ENCODE measurements at regions not wholly inside any gene's neighbourhood (a gene's known extent, or its start where the extent isn't known, plus 50 kb on each side); places are given as distances from the start of the nearest gene placed in this dataset.

DNA sequence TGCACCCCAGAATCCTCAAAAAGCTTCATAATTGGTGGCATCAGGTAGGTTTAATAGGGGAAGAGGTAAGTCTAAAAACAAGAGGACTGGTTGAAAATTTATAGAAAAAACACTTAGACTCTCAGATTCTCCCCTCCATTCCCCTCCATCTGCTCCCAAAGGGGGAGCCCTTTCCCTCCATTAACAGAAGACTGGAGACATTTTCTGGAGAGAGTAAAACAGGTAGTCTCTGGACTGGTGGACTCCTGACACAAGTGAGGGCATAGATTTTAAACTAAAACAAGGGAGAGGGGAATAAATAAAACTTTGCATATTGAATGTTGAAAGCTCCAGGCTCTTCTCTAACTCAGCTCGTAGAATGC lies 54.0 kb upstream of the IPO9 start:
- intact Hi-C loops (cut with micrococcal nuclease; ENCODE audit: unreplicated experiment), result no loop called here
- POLR2A ChIA-PET, result interaction anchor here (0.6 to 0.8 kb wide), 3 partner anchors 59 to 801 kb away, joined by 3 read pairs; no protein-coding TSS in a partner anchor
- H3K4me2 ChIP-seq (ENCODE audit: low read length), result no peak overlapping the region
- H3K4me3 ChIP-seq (ENCODE audit: low read depth, low read length, poor library complexity, severe bottlenecking), result no peak overlapping the region
- H3K27ac ChIP-seq (ENCODE audit: low read depth, low read length, poor library complexity, severe bottlenecking), result no peak overlapping the region
- H3K36me3 ChIP-seq (ENCODE audit: insufficient read depth, low read length), result no peaks in the 10 kb centered on the region
- no peaks in the 10 kb centered on the region for H4K20me1 ChIP-seq (ENCODE audit: insufficient read depth, low read length)
- H3K4me1 ChIP-seq (ENCODE audit: insufficient read depth, low read length, poor library complexity, severe bottlenecking), result no peaks in the 10 kb centered on the region
- BruUV-seq (replicated peaks), result no TSS peak
- no peaks in the 10 kb centered on the region for H3K9me3 ChIP-seq (ENCODE audit: low read length)
- no peak overlapping the region for H2AFZ ChIP-seq (ENCODE audit: low read length)
- no peak for TF ChIP-seq EZH2phosphoT487 (IDR thresholded peaks at IDR 0.05; ENCODE audit: borderline replicate concordance, low read depth, low read length)
- TF ChIP-seq, protein P1, sequence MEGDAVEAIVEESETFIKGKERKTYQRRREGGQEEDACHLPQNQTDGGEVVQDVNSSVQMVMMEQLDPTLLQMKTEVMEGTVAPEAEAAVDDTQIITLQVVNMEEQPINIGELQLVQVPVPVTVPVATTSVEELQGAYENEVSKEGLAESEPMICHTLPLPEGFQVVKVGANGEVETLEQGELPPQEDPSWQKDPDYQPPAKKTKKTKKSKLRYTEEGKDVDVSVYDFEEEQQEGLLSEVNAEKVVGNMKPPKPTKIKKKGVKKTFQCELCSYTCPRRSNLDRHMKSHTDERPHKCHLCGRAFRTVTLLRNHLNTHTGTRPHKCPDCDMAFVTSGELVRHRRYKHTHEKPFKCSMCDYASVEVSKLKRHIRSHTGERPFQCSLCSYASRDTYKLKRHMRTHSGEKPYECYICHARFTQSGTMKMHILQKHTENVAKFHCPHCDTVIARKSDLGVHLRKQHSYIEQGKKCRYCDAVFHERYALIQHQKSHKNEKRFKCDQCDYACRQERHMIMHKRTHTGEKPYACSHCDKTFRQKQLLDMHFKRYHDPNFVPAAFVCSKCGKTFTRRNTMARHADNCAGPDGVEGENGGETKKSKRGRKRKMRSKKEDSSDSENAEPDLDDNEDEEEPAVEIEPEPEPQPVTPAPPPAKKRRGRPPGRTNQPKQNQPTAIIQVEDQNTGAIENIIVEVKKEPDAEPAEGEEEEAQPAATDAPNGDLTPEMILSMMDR (conservative IDR thresholded peaks at IDR 0.05; ENCODE audit: low read length), result no peak
- CTCF ChIA-PET (ENCODE audit: unreplicated experiment), result no interaction called here
- H3K9me2 ChIP-seq (ENCODE audit: insufficient read depth, low read length), result no peaks in the 10 kb centered on the region
- H3K79me2 ChIP-seq (ENCODE audit: insufficient read depth, low read depth, low read length), result no peaks in the 10 kb centered on the region
- no peak for DNase-seq (ENCODE audit: low spot score)

DNA sequence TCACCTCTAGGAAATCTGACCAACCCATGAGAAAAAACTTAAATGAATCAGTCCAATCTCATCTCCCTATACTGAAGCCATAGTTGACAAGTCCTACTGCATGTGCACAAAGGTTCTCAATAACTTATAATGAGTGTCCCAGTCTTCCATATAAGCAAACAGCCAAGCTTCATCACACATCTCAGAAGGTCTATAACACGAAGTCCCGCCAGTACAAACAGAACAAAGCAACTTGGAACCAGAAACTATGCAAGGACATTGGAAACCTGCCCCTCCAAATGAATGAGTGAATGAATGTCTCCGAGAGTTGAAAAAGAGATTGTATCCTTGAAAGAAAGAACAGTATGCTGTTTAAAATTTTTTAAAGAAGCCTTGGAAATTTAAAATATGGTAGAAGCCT lies 53.6 kb upstream of the IPO9 start:
- Histone ChIP-seq H3K27ac (ENCODE audit: low read depth, low read length, poor library complexity, severe bottlenecking) (no peak overlapping the region), H3K4me1 (ENCODE audit: insufficient read depth, low read length, poor library complexity, severe bottlenecking) (no peaks in the 10 kb centered on the region), H3K4me2 (ENCODE audit: low read length) (no peak overlapping the region), H3K79me2 (ENCODE audit: insufficient read depth, low read depth, low read length) (no peaks in the 10 kb centered on the region), H3K36me3 (ENCODE audit: insufficient read depth, low read length) (no peaks in the 10 kb centered on the region), H2AFZ (ENCODE audit: low read length) (no peak overlapping the region), H3K4me3 (ENCODE audit: low read depth, low read length, poor library complexity, severe bottlenecking) (no peak overlapping the region), H4K20me1 (ENCODE audit: insufficient read depth, low read length) (no peaks in the 10 kb centered on the region), H3K9me3 (ENCODE audit: low read length) (no peaks in the 10 kb centered on the region), H3K9me2 (ENCODE audit: insufficient read depth, low read length) (no peaks in the 10 kb centered on the region)
- POLR2A ChIA-PET, result interaction anchor here (0.6 to 0.7 kb wide), 2 partner anchors 35 to 801 kb away, joined by 3 read pairs; no protein-coding TSS in a partner anchor
- no TSS peak for BruUV-seq (replicated peaks)
- intact Hi-C loops (cut with micrococcal nuclease; ENCODE audit: unreplicated experiment), result no loop called here
- CTCF ChIA-PET (ENCODE audit: unreplicated experiment), result no interaction called here
- TF ChIP-seq EZH2phosphoT487 (IDR thresholded peaks at IDR 0.05; ENCODE audit: borderline replicate concordance, low read depth, low read length), result no peak
- TF ChIP-seq, protein P1 (conservative IDR thresholded peaks at IDR 0.05; ENCODE audit: low read length), result no peak
- DNase-seq (ENCODE audit: low spot score), result no peak

DNA sequence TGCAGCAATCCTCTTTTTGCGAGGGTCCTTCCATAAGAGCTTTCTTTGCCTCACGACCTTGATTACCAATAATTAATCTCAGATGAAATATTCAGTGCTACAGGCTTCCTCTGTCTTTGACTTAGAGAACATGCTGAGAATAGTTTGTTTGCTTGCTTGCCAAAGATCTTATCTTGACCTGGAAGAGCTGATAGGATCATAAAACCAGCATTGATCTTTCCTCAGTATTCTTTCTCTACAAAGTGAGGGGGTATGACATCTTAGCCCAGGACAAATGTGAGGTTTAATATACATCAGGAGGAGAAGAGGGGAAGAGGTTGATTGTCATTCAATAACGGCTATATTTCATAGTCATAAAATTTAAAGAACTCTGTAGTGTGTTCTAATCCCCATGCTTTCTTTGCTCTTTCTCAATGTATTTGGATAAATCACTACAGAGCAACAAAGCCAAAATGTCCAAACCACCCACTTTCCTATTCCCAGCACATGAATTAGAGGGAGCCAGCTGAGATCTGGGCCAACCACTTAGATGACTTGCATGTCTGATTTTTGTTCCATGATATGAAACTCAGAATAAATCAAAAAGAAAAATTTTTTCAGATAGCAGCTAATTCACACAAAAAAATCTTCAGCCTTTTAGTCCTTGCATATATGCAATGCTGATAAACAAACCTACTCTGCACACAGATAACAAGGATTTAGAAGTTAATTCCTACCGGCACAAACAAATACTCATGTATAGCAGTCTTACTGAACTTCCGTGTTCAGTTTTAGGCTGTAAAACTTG lies 50.5 kb upstream of the IPO9 start:
- ChIA-PET CTCF (ENCODE audit: unreplicated experiment) (no interaction called here), POLR2A (interaction anchor here (0.6 to 1.9 kb wide), 3 partner anchors 9 to 12 kb away, joined by 3 to 8 read pairs (median 7); no protein-coding TSS in a partner anchor)
- Histone ChIP-seq H3K36me3 (ENCODE audit: insufficient read depth, low read length) (peaks cover 23% of the 10 kb centered on the region; the same call in 1 of the 2 replicates), H2AFZ (ENCODE audit: low read length) (no peak overlapping the region), H3K27ac (ENCODE audit: low read depth, low read length, poor library complexity, severe bottlenecking) (no peak overlapping the region), H3K9me2 (ENCODE audit: insufficient read depth, low read length) (no peaks in the 10 kb centered on the region), H3K9me3 (ENCODE audit: low read length) (no peaks in the 10 kb centered on the region), H3K4me2 (ENCODE audit: low read length) (no peak overlapping the region), H3K4me3 (ENCODE audit: low read depth, low read length, poor library complexity, severe bottlenecking) (no peak overlapping the region), H3K4me1 (ENCODE audit: insufficient read depth, low read length, poor library complexity, severe bottlenecking) (no peaks in the 10 kb centered on the region), H3K79me2 (ENCODE audit: insufficient read depth, low read depth, low read length) (no peaks in the 10 kb centered on the region), H4K20me1 (ENCODE audit: insufficient read depth, low read length) (no peaks in the 10 kb centered on the region)
- no TSS peak for BruUV-seq (replicated peaks)
- no peak for DNase-seq (ENCODE audit: low spot score)
- intact Hi-C loops (cut with micrococcal nuclease; ENCODE audit: unreplicated experiment), result no loop called here
- TF ChIP-seq, protein P1 (conservative IDR thresholded peaks at IDR 0.05; ENCODE audit: low read length), result no peak
- TF ChIP-seq EZH2phosphoT487 (IDR thresholded peaks at IDR 0.05; ENCODE audit: borderline replicate concordance, low read depth, low read length), result no peak

Data from OCI-LY7 (cell line).